Osteoblast (primary cell): ENCODE measurements at regions not wholly inside any gene's neighbourhood (a gene's known extent, or its start where the extent isn't known, plus 50 kb on each side); places are given as distances from the start of the nearest gene placed in this dataset.

Experiments used
- DNase-seq: peaks from one replicate; pipeline ENCODE4 v3.0.0; 2011; ENCODE audit warnings: low spot score, mixed read lengths; ENCODE audit not compliant: insufficient read length; ENCODE audit errors: missing footprints
- H2AFZ ChIP-seq: 2 replicates; pipeline ENCODE4 v1.6.0; 2011; ENCODE audit warnings: mild to moderate bottlenecking, low read length
- H3K27ac ChIP-seq: 2 replicates; pipeline ENCODE4 v1.5.1; 2011; ENCODE audit warnings: mild to moderate bottlenecking, low read depth, low read length, moderate library complexity
- H3K27me3 ChIP-seq: 2 replicates; pipeline ENCODE4 v1.6.0; 2012; ENCODE audit warnings: mild to moderate bottlenecking, control low read depth, inconsistent platforms, low read length, moderate library complexity; ENCODE audit not compliant: insufficient read depth
- H3K36me3 ChIP-seq: 2 replicates; pipeline ENCODE4 v1.5.1; 2011; ENCODE audit warnings: mild to moderate bottlenecking, low read length, control low read depth, moderate library complexity; ENCODE audit not compliant: insufficient read depth
- H3K4me1 ChIP-seq: 2 replicates; pipeline ENCODE4 v1.5.1; 2011; ENCODE audit warnings: mild to moderate bottlenecking, low read length, control low read depth, moderate library complexity; ENCODE audit not compliant: insufficient read depth
- H3K4me2 ChIP-seq: 2 replicates; pipeline ENCODE4 v1.6.0; 2011; ENCODE audit warnings: mild to moderate bottlenecking, low read length; ENCODE audit not compliant: insufficient read depth
- H3K4me3 ChIP-seq: fragments of 200-600 bp; sonication (generic); 3 replicates; pipeline ENCODE4 v1.5.1; 2012; ENCODE audit warnings: mild to moderate bottlenecking, low read length, inconsistent platforms; ENCODE audit not compliant: insufficient read depth
- H3K79me2 ChIP-seq: 2 replicates; pipeline ENCODE4 v1.6.0; 2012; ENCODE audit warnings: mild to moderate bottlenecking, low read length, control low read depth, inconsistent platforms; ENCODE audit not compliant: insufficient read depth
- H3K9me3 ChIP-seq: 2 replicates; pipeline ENCODE4 v1.5.1; 2011; ENCODE audit warnings: low read depth, low read length, control low read depth
- H4K20me1 ChIP-seq: 2 replicates; pipeline ENCODE4 v1.6.0; 2012; ENCODE audit warnings: mild to moderate bottlenecking, low read length, control low read depth; ENCODE audit not compliant: insufficient read depth
- TF ChIP-seq, protein P1 (sequence below): IDR thresholded peaks from 2 replicates; pipeline ENCODE4 v1.5.1; 2011; ENCODE audit warnings: mild to moderate bottlenecking, low read depth, low read length, moderate library complexity; ENCODE audit errors: extremely low read depth

DNA sequence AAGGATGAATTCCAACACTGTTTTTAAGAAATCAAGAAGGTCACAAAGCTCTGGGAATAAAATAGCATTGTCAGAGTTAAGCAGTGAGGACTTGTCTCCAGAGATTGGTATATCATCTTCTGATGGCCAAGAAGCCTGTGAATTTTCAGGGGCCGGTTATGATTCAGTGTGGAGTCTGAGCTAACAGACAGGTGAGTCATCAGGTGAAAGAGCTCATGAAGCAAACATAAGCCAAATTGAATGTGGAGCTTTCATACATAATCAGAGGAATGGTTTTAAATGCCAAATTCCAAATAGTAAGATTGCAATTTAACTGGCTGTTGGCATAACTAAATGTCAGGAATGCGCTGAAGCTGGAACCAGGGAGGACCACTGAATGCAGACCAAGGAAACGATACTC, 494.2 kb downstream of the MTRR start:
- Histone ChIP-seq H3K79me2 (no peaks in the 10 kb centered on the region), H3K27ac (no peak overlapping the region), H3K27me3 (no peaks in the 10 kb centered on the region), H3K4me2 (no peak overlapping the region), H3K4me3 (no peak overlapping the region), H2AFZ (no peak overlapping the region), H3K9me3 (no peaks in the 10 kb centered on the region), H3K4me1 (no peaks in the 10 kb centered on the region), H3K36me3 (no peaks in the 10 kb centered on the region), H4K20me1 (no peaks in the 10 kb centered on the region)
- DNase-seq, result no peak
- TF ChIP-seq, protein P1, sequence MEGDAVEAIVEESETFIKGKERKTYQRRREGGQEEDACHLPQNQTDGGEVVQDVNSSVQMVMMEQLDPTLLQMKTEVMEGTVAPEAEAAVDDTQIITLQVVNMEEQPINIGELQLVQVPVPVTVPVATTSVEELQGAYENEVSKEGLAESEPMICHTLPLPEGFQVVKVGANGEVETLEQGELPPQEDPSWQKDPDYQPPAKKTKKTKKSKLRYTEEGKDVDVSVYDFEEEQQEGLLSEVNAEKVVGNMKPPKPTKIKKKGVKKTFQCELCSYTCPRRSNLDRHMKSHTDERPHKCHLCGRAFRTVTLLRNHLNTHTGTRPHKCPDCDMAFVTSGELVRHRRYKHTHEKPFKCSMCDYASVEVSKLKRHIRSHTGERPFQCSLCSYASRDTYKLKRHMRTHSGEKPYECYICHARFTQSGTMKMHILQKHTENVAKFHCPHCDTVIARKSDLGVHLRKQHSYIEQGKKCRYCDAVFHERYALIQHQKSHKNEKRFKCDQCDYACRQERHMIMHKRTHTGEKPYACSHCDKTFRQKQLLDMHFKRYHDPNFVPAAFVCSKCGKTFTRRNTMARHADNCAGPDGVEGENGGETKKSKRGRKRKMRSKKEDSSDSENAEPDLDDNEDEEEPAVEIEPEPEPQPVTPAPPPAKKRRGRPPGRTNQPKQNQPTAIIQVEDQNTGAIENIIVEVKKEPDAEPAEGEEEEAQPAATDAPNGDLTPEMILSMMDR, result no peak

DNA sequence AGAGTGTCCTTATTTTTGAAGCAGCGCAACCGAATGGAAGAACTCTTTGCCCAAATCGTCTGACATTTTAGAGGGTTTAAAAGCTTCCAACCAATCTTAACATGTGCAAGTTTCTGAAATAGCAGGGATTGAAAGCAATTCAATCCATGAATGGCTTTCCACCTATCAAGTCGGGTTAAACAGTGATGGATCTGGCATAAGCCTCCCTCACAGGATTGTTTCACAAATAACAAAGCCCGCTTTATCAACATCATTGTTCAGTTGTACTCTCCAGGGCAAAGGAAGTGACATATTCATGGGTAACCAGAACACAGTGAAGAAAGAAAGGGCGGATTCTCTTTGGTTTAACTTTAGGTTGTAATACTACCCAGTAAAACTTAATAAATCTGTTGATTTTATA, 497.3 kb downstream of the MTRR start:
- TF ChIP-seq, protein P1, result no peak
- no peak overlapping the region for H3K4me3 ChIP-seq
- no peaks in the 10 kb centered on the region for H3K4me1 ChIP-seq
- no peaks in the 10 kb centered on the region for H3K79me2 ChIP-seq
- H4K20me1 ChIP-seq, result no peaks in the 10 kb centered on the region
- H3K4me2 ChIP-seq, result no peak overlapping the region
- no peak overlapping the region for H3K27ac ChIP-seq
- DNase-seq, result no peak
- H3K27me3 ChIP-seq, result no peaks in the 10 kb centered on the region
- H2AFZ ChIP-seq, result no peak overlapping the region
- H3K9me3 ChIP-seq, result no peaks in the 10 kb centered on the region
- no peaks in the 10 kb centered on the region for H3K36me3 ChIP-seq

DNA sequence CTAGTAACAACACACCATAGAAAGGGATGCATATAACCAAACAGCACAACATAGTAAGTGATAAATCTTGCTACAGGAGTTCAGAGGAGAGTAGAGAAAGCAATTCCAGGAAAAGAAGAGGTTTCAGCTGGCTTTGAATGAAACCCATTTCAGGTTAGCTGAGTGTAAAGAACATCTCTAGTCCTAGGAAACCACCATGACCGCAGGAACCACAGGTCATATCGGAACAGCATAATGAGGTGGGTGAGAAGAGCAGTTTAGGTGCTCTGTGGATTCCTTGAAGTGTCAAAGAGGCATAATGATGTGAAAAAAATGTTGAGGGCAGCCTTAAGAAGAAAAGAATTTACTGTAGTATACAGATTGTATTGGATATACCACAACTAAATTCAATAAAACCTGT, 507.5 kb downstream of the MTRR start:
- no peak for DNase-seq
- TF ChIP-seq, protein P1, result no peak
- H3K79me2 ChIP-seq, result no peaks in the 10 kb centered on the region
- no peaks in the 10 kb centered on the region for H3K4me1 ChIP-seq
- no peak overlapping the region for H3K4me3 ChIP-seq
- H4K20me1 ChIP-seq, result no peaks in the 10 kb centered on the region
- H3K36me3 ChIP-seq, result no peaks in the 10 kb centered on the region
- H3K27ac ChIP-seq, result no peak overlapping the region
- no peaks in the 10 kb centered on the region for H3K9me3 ChIP-seq
- no peak overlapping the region for H2AFZ ChIP-seq
- H3K4me2 ChIP-seq, result no peak overlapping the region
- no peaks in the 10 kb centered on the region for H3K27me3 ChIP-seq

DNA sequence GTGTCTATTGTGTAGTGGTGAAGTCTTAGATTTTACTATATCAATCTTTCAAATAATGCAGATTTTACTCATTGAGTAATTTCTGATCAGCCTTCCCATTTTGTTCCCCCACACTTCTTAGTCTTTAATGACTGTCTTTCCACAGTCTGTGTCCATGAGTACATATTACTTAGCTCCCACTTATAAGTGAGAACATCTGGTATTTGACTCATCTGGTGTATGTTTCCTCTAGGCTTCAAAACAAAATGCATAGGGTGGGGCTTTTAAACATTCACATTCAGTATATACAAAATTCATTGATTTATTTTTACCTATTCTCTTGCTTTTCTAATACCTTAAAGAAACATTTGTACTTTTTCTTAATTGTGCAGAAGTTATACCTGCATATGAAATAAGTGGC, 513.0 kb downstream of the MTRR start:
- Histone ChIP-seq H3K36me3 (no peaks in the 10 kb centered on the region), H3K4me2 (no peak overlapping the region), H3K79me2 (no peaks in the 10 kb centered on the region), H3K4me1 (no peaks in the 10 kb centered on the region), H2AFZ (no peak overlapping the region), H3K27me3 (no peaks in the 10 kb centered on the region), H3K9me3 (no peaks in the 10 kb centered on the region), H3K27ac (no peak overlapping the region), H3K4me3 (no peak overlapping the region), H4K20me1 (no peaks in the 10 kb centered on the region)
- DNase-seq, result no peak
- TF ChIP-seq, protein P1, result no peak
